ENCODE measurements at regions not wholly inside any gene's neighbourhood (a gene's known extent, or its start where the extent isn't known, plus 50 kb on each side); places are given as distances from the start of the nearest gene placed in this dataset.

DNA sequence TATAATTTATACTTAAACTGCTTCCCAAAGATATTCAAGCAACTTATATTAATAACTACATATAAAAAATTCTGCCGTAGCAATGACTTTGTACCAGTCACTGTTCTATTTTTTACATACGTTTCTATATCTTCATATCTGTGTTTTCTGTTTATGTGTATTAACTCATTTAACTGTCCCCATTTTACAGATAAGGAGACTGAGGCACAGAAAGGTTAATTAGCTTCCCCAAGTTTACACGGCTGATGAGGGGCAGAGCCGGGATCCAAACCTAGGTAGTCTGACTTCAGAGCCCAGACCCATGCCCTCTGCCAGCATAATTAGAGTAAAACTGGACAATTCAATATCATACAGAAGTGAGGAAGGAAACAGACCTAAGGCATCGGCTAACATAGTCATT, 259.7 kb upstream of the TUT7 start:
- TF ChIP-seq RFXAP (CRISPR knock-in tag; IDR thresholded peaks at IDR 0.05; ENCODE audit: borderline replicate concordance) (no peak), ZNF777 (CRISPR knock-in tag; IDR thresholded peaks at IDR 0.05) (no peak)
- TF ChIP-seq, protein P1, sequence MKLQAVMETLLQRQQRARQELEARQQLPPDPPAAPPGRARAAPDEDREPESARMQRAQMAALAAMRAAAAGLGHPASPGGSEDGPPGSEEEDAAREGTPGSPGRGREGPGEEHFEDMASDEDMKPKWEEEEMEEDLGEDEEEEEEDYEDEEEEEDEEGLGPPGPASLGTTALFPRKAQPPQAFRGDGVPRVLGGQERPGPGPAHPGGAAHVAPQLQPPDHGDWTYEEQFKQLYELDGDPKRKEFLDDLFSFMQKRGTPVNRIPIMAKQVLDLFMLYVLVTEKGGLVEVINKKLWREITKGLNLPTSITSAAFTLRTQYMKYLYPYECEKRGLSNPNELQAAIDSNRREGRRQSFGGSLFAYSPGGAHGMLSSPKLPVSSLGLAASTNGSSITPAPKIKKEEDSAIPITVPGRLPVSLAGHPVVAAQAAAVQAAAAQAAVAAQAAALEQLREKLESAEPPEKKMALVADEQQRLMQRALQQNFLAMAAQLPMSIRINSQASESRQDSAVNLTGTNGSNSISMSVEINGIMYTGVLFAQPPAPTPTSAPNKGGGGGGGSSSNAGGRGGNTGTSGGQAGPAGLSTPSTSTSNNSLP (IDR thresholded peaks at IDR 0.05; ENCODE audit: low read depth, low read length) = no peak

All from HepG2 (cell line).